ENCODE measurements at regions not wholly inside any gene's neighbourhood (a gene's known extent, or its start where the extent isn't known, plus 50 kb on each side); places are given as distances from the start of the nearest gene placed in this dataset.

DNA sequence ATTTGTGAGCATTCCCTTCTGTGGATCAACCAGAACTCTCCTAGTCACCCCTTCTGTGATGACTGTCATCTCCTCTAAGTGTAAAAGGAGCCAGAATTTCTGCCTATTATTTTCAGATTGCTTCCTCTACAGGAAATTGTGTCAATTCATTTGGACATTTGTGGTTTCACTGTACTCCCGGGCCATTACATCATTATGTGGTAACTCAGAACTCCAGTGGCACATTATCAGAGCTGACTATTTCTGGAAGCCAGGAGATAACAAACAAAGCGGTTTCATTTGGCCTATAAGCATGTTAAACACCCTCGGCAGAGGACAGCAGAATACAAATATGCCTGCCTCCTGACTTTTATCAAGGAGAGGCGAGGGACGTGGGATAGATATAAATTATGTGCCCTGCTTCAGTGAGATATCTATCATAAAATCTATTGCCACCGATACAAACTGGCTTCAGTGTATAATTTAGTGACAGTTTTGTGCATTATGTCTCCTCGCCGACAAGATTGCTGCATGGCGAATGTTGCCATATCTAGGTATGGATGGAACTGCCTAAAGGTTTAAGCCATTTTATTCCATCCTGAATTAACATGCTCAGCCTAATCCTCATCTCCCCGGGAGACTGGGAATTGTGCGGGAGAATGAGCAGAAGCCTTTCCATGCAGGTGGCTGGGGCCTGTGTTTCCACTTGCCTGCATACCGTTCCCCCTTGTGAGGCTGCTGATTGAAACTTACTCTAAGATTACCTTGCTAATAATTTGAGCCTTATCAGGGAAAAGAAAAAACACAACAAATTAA, 193.4 kb upstream of the SEMA6D start (continued):
- TF ChIP-seq NR0B2 (CRISPR knock-in tag; IDR thresholded peaks at IDR 0.05) = no peak

- no peak for FAIRE-seq
- BruUV-seq (replicated peaks) = no TSS peak
Observed at GRCh38 chr15:47529241-47529640, 188.1 kb upstream of the SEMA6D start.

More at GRCh38 chr15:47529241-47529640, 188.1 kb upstream of the SEMA6D start:
- no peak for DNase-seq (ENCODE audit: low spot score)
- intact Hi-C loops (cut with micrococcal nuclease; ENCODE audit: unreplicated experiment) (no loop called here), in situ Hi-C loops (cut with HindIII; ENCODE audit: extremely low pct_ligation_motif_present, low pct_unique_long_range_greater_than_20kb) (no loop called here)
- Histone ChIP-seq H3K9me3 (ENCODE audit: low read length) (peaks cover 82% of the 10 kb centered on the region), H3K79me2 (ENCODE audit: insufficient read depth, low read length) (no peaks in the 10 kb centered on the region), H3K36me3 (replicated peaks in 1 of 2; ENCODE audit: control insufficient read depth in 1 of 2, insufficient read depth in 2 of 2, low read length in 2 of 2) (no peaks in the 10 kb centered on the region), H4K20me1 (ENCODE audit: insufficient read depth, low read length) (no peaks in the 10 kb centered on the region), H3K27me3 (ENCODE audit: control insufficient read depth in 1 of 2, insufficient read depth in 2 of 2, low read length in 2 of 2) (no peaks in the 10 kb centered on the region), H2AFZ (ENCODE audit: low read length) (no peak overlapping the region), H3K4me3 (replicated peaks in 1 of 3; ENCODE audit: insufficient read depth in 1 of 3, low read depth in 2 of 3, low read length in 3 of 3) (no peak overlapping the region), H3K4me2 (ENCODE audit: low read depth, low read length) (no peak overlapping the region), H3K4me1 (ENCODE audit: insufficient read depth, low read length) (no peaks in the 10 kb centered on the region), H3K9ac (ENCODE audit: insufficient read depth, low read depth, low read length) (no peak overlapping the region), H3K27ac (ENCODE audit: extremely low read length, insufficient read depth, low read length) (no peak overlapping the region)
- CTCF ChIA-PET (ENCODE audit: low intra/inter-chr PET ratio, low total read pairs) = no interaction called here
- TF ChIP-seq MATR3 (CRISPR knock-in tag; IDR thresholded peaks at IDR 0.05) (no peak), KAT2B (IDR thresholded peaks at IDR 0.05; ENCODE audit: borderline replicate concordance, low read depth, low read length) (no peak), KDM4B (CRISPR knock-in tag; IDR thresholded peaks at IDR 0.05) (no peak), MYPOP (CRISPR knock-in tag; IDR thresholded peaks at IDR 0.05) (no peak), ZNF205 (CRISPR knock-in tag; IDR thresholded peaks at IDR 0.05) (no peak), ZFX (CRISPR knock-in tag; IDR thresholded peaks at IDR 0.05; ENCODE audit: low read depth) (no peak), ZNF557 (CRISPR knock-in tag; IDR thresholded peaks at IDR 0.05) (no peak)
- WGBS (ENCODE audit: low lambda C conversion rate) = 0% methylated on average over 1 of the region's 1 CpG
- POLR2A ChIA-PET = no interaction called here
- no peak for ATAC-seq
